MM.1S (cell line): ENCODE measurements at regions not wholly inside any gene's neighbourhood (a gene's known extent, or its start where the extent isn't known, plus 50 kb on each side); places are given as distances from the start of the nearest gene placed in this dataset.

Source experiments
- DNase-seq: peaks from one replicate; pipeline ENCODE4 v3.0.0-alpha.2; 2015
- H2AFZ ChIP-seq: fragments of 300-600 bp; sonication (generic); 2 replicates; pipeline ENCODE4 v1.6.0; 2016; ENCODE audit warnings: antibody characterized with exemption, low read length
- H3F3A ChIP-seq: fragments of 300-600 bp; sonication (generic); 2 replicates; pipeline ENCODE4 v1.6.1; 2016; ENCODE audit warnings: mild to moderate bottlenecking, antibody characterized with exemption, low read length, moderate library complexity, mixed read lengths; ENCODE audit not compliant: insufficient read depth
- H3K27ac ChIP-seq: fragments of 300-600 bp; sonication (generic); 2 replicates; pipeline ENCODE4 v1.5.1; 2016; ENCODE audit warnings: mild to moderate bottlenecking, low read length
- H3K27me3 ChIP-seq: fragments of 300-600 bp; sonication (generic); replicated peaks from 2 replicates; pipeline ENCODE4 v1.6.0; 2016; ENCODE audit warnings: low read length; ENCODE audit not compliant: insufficient read depth
- H3K36me3 ChIP-seq: fragments of 300-600 bp; sonication (generic); replicated peaks from 2 replicates; pipeline ENCODE4 v1.6.1; 2016; ENCODE audit warnings: mild to moderate bottlenecking, low read length, mixed read lengths; ENCODE audit not compliant: insufficient read depth
- H3K4me1 ChIP-seq: fragments of 300-600 bp; sonication (generic); 2 replicates; pipeline ENCODE4 v1.6.1; 2016; ENCODE audit warnings: low read length, mixed read lengths
- H3K4me2 ChIP-seq: fragments of 300-600 bp; sonication (generic); 2 replicates; pipeline ENCODE4 v1.6.0; 2016; ENCODE audit warnings: low read depth, low read length
- H3K4me3 ChIP-seq: fragments of 300-600 bp; sonication (generic); 2 replicates; pipeline ENCODE4 v1.5.1; 2016; ENCODE audit warnings: low read length, mixed read lengths
- H3K79me2 ChIP-seq: fragments of 300-600 bp; sonication (generic); 2 replicates; pipeline ENCODE4 v1.6.1; 2016; ENCODE audit warnings: mixed run types, low read length, mixed read lengths
- H3K9ac ChIP-seq: fragments of 300-600 bp; sonication (generic); 2 replicates; pipeline ENCODE4 v1.6.1; 2016; ENCODE audit warnings: low read length, mixed read lengths
- H3K9me2 ChIP-seq: fragments of 300-600 bp; sonication (generic); replicated peaks from 2 replicates; pipeline ENCODE4 v1.6.1; 2016; ENCODE audit warnings: mild to moderate bottlenecking, low read length, mixed read lengths; ENCODE audit not compliant: insufficient read depth
- H3K9me3 ChIP-seq: fragments of 300-600 bp; sonication (generic); replicated peaks from 2 replicates; pipeline ENCODE4 v1.6.1; 2016; ENCODE audit warnings: mild to moderate bottlenecking, low read length, mixed read lengths; ENCODE audit not compliant: insufficient read depth
- H4K20me1 ChIP-seq: fragments of 300-600 bp; sonication (generic); 2 replicates; pipeline ENCODE4 v1.6.1; 2016; ENCODE audit warnings: mild to moderate bottlenecking, low read length, moderate library complexity, mixed read lengths; ENCODE audit not compliant: insufficient read depth
- CTCF ChIP-seq: fragments of 300-600 bp; sonication (generic); IDR thresholded peaks from 2 replicates; pipeline ENCODE4 v1.5.1; 2016; ENCODE audit warnings: antibody characterized with exemption, low read length, mixed read lengths
- EZH2 ChIP-seq: fragments of 300-600 bp; sonication (generic); optimal IDR thresholded peaks from 2 replicates; pipeline ENCODE3; 2017; ENCODE audit warnings: low read depth, mild to moderate bottlenecking, antibody characterized with exemption, low read length, mixed read lengths
- EZH2phosphoT487 ChIP-seq: fragments of 300-600 bp; sonication (generic); IDR thresholded peaks from 2 replicates; pipeline ENCODE4 v1.6.1; 2018; ENCODE audit warnings: antibody characterized with exemption, low read length

GRCh38 chr9:86997156-86997555, 49.9 kb upstream of the GAS1 start:
- Histone ChIP-seq H4K20me1 (no peaks in the 10 kb centered on the region), H3K4me1 (no peaks in the 10 kb centered on the region), H3F3A (no peaks in the 10 kb centered on the region), H3K27ac (no peak overlapping the region), H2AFZ (no peak overlapping the region), H3K9me3 (no peaks in the 10 kb centered on the region), H3K27me3 (no peaks in the 10 kb centered on the region), H3K9me2 (no peaks in the 10 kb centered on the region), H3K36me3 (no peaks in the 10 kb centered on the region), H3K4me2 (no peak overlapping the region), H3K9ac (no peak overlapping the region), H3K4me3 (no peak overlapping the region), H3K79me2 (no peaks in the 10 kb centered on the region)
- no peak for DNase-seq
- no peak for TF ChIP-seq EZH2

- Histone ChIP-seq H2AFZ (no peak overlapping the region), H3K36me3 (no peaks in the 10 kb centered on the region), H3K9me2 (no peaks in the 10 kb centered on the region), H3F3A (no peaks in the 10 kb centered on the region), H4K20me1 (no peaks in the 10 kb centered on the region), H3K4me1 (no peaks in the 10 kb centered on the region), H3K27me3 (no peaks in the 10 kb centered on the region), H3K9ac (no peak overlapping the region), H3K9me3 (no peaks in the 10 kb centered on the region), H3K79me2 (no peaks in the 10 kb centered on the region), H3K4me3 (no peak overlapping the region), H3K4me2 (no peak overlapping the region), H3K27ac (no peak overlapping the region)
- TF ChIP-seq CTCF = no peak
- DNase-seq = no peak
These were observed 50.6 kb upstream of the GAS1 start for GRCh38 chr9:86997951-86998350.

GRCh38 chr9:87002517-87002916, 55.2 kb upstream of the GAS1 start:
- H3K4me3 ChIP-seq = no peak overlapping the region
- H3K9me3 ChIP-seq = no peaks in the 10 kb centered on the region
- no peak overlapping the region for H3K9ac ChIP-seq
- H3K4me1 ChIP-seq = no peaks in the 10 kb centered on the region
- no peaks in the 10 kb centered on the region for H3K27me3 ChIP-seq
- TF ChIP-seq EZH2 (no peak), CTCF (no peak), EZH2phosphoT487 (no peak)
- no peak for DNase-seq
- no peaks in the 10 kb centered on the region for H3K9me2 ChIP-seq
- H2AFZ ChIP-seq = no peak overlapping the region
- H3F3A ChIP-seq = no peaks in the 10 kb centered on the region
- H3K27ac ChIP-seq = no peak overlapping the region
- no peaks in the 10 kb centered on the region for H4K20me1 ChIP-seq
- H3K36me3 ChIP-seq = no peaks in the 10 kb centered on the region
- H3K4me2 ChIP-seq = no peak overlapping the region
- no peaks in the 10 kb centered on the region for H3K79me2 ChIP-seq

GRCh38 chr9:87004016-87004415, 56.7 kb upstream of the GAS1 start:
- H3K4me2 ChIP-seq = no peak overlapping the region
- H3K27ac ChIP-seq = no peak overlapping the region
- no peak overlapping the region for H3K4me3 ChIP-seq
- no peaks in the 10 kb centered on the region for H3K4me1 ChIP-seq
- no peak overlapping the region for H3K9ac ChIP-seq
- H2AFZ ChIP-seq = no peak overlapping the region
- H3K27me3 ChIP-seq = no peaks in the 10 kb centered on the region
- no peak for TF ChIP-seq CTCF
- no peak for TF ChIP-seq EZH2
- no peak for TF ChIP-seq EZH2phosphoT487
- no peaks in the 10 kb centered on the region for H4K20me1 ChIP-seq
- H3K79me2 ChIP-seq = no peaks in the 10 kb centered on the region
- no peak for DNase-seq
- H3K36me3 ChIP-seq = no peaks in the 10 kb centered on the region
- no peaks in the 10 kb centered on the region for H3K9me2 ChIP-seq
- H3K9me3 ChIP-seq = no peaks in the 10 kb centered on the region
- no peaks in the 10 kb centered on the region for H3F3A ChIP-seq
